GM18909 (cell line): ENCODE measurements at regions not wholly inside any gene's neighbourhood (a gene's known extent, or its start where the extent isn't known, plus 50 kb on each side); places are given as distances from the start of the nearest gene placed in this dataset.

Experiments used
- ATAC-seq: cut with Tn5 transposase; IDR thresholded peaks from one replicate; pipeline ENCODE4 v1.9.1; 2021; ENCODE audit warnings: mild to moderate bottlenecking; ENCODE audit not compliant: unreplicated experiment, poor library complexity

DNA sequence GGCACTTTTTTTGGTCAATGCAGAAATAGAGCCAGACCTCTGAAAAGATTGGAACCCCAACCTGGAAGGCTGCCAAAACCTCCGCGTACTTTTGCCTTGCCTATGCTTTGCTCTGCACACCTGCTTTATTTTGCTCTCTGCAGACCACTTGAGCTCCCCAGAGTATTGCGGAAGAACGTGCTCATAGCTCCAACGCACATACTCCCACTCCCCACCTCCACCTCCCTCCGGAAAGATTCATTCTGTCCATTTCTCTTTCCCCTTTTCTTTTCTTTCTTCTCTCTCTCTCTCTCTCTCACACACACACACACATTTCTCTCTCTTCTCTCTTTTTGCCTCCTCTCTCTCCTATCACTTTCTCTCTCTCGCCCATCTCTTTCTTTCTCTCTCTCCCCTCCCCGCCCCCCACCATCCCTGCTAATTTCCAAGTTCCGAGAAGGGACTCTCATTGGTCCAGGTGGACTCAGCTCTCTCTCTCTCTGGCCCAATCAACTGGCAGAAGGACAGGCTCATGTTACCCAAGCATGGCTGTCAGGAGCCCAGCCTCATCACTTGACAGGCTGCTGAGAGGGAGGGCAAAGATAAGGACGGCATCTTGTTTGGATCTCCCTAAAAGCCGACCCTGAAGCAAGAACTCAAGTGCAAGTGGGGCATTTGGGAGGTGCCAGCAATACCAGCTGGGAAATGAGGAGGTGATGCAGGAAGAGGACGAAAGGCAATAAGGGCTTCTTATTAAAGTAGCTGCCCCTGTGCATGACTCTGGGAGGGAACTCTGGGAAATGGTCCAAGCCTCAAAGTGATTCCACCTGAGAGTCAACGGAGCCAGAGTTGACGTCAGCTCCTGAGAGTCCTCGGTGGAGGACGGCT lies 246.1 kb downstream of the LY86 start:
- no peak for ATAC-seq

DNA sequence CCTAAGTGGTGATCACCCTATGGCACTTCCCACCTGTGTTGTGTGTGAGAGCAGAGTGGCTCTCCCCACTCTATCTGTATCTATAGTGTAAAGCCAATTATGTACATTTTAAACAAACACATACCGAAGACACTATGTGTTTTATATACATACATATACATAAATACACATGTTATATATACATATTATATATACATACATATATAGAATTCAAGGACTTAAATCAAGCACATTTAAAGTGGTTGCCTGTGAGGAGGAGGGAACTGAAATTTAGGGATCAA lies 246.6 kb downstream of the LY86 start:
- no peak for ATAC-seq

DNA sequence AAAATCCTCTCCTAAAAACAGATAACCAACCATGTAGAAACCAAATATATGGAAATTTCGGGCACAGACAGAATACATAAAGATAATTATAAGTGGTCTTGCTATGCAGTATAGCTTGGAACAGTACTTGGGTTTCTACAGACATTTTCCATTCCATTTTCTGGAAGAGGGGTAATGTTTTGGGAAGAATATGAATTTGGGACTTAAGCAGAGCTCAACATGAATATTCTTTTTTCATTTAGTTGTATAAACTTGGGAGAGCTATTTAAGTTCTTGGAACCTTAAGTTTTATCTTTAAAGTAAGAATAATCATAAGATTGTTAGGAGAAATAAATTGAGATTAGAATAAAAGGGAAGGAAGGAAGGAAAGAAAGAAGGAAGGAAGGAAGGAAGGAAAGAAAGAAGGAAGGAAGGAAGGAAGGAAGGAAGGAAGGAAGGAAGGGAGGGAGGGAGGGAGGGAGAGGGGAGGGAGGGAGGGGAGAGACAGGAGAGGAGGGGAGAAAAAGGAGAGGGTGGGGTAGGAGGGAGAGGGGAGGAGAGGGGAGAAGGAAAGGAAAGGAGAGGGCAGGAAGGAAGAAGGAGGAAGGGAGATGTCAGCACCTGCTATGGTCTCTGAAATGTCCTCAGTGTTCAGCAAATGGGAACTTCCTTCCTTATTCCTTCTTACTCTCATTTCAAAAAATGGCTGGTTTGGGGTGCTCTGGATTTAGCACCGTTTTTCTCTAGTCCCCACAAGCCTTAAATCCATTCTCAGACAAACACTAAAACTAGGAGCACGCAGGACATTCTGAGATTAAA lies 248.3 kb downstream of the LY86 start:
- ATAC-seq, result no peak

DNA sequence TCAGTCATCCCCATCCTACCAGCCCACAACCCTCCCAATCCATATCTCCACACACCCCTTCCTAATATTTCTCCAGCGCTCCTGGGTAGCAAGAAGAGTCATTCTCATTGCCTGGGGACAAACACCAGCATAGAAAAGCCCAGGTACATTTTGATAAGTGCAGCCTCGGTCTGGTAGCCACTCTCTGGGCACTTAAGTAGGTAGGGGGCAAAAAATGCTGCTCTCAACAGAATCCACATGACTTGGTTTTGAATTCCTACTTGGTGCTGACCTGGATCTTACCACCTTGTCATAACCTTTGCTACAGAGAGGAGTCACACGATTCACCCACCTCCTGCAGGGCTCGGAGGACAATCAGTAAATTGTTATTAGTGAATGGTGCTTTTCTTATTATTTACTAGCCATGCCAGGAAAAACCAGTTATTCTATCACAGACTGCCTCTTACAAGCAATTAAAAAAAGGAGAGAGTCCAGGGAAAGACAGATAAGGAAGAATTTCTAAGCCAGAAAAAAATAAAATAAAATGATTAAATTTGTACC lies 249.1 kb downstream of the LY86 start:
- ATAC-seq, result no peak

DNA sequence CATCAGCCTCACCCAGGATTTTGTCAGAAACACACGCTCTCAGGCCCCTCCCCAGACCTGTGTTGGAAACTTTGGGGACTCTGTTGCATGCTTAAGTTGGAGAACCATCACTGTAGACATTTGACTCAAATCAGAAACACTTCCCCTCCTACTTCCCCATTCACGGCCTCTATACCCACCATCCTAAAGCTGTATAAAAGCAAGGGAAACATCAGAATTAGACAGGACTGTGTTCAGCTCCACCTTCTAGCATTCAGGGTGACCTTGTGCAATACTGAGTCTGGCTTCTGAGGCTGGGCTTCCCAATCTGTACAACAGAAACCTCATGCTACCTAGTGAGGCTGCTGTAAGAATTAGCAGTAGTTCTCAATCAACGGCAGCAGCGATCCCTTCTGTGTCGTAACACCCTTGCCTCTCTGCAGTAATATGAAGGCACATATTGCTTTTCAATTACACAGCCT lies 252.3 kb downstream of the LY86 start:
- ATAC-seq, result peak; percentile 68

DNA sequence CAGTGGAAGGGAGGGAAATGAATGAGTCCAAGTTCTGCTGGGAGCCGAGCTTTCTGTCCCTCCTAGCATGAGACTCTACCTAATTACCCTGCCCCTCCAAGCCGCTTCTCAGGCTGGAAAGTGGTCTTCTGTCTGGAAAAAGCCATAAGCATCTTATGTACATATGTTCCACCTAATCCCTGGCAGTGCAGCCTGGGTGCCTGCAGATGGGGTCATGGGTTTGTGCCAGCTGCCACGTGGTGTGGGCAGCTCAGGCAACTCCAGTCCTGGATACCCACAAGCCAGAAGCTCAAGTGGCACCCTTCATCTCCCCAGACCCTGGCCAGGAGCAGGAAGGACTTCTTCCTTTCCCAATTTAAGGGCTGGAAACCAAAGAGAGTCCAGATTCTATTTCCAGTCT lies 253.1 kb downstream of the LY86 start:
- ATAC-seq, result no peak

DNA sequence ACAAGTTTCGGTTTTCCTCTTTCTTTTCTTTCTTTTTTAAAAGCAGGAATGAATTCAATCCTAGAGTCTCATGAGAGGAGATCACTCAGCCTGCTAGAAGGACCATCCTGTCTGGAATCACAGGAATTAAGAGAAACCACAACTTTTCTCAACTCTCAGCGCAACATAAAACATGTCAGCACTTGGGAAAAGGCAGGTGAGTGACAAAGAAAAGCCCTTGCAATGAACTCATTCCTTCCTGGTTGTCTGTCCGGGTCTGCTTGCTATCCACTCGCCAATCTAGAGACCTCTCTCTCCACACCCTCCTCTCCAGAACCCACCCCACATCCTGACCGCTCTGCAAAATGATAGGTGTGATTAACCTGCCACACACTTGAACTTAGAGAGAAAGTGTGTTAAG lies 253.8 kb downstream of the LY86 start:
- ATAC-seq, result no peak

DNA sequence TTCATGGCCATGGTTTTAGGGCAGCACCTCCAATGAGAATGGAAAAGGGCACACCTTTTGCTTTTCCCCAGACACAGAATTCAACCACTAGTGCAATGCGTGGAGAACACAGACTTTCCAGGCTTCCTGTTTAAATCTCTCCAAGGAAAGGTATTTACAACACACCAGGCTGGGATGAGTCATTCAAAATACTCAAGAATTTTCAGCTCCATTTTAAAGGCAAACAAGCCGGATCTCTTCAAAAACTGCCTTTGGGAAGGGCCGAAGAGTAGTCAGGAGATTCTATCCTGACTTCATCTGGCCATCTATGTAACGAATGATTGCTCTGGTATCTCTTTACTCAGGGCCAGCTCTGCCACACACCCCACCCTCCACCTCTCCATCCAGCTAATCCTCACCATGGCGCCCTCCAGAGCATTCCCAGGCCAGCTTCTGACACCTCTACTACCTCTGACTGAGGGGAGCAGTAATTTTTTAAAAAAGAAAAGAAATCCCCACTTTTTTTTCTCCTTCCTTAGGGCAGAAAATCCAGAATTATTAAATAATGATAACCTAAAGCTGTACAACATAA lies 254.6 kb downstream of the LY86 start:
- ATAC-seq, result no peak

DNA sequence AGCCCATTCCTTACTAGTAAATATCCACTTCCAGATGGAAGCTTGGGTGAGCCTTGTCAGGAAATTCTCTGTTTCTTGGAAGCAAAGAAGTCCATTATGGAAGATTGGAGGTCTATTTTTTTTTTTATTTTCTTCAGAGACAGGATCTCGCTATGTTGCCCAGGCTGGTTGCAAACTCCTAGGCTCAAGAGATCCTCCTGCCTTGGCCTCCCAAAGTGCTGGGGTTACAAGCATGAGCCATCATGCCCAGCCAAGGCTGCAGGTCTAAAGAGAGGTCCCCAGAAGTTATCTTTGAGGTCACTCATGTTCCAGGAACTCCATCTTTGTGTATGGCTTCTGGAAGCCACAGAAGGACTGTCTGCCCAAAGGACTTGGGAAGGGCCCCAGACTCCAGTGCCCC lies 255.3 kb downstream of the LY86 start:
- no peak for ATAC-seq

DNA sequence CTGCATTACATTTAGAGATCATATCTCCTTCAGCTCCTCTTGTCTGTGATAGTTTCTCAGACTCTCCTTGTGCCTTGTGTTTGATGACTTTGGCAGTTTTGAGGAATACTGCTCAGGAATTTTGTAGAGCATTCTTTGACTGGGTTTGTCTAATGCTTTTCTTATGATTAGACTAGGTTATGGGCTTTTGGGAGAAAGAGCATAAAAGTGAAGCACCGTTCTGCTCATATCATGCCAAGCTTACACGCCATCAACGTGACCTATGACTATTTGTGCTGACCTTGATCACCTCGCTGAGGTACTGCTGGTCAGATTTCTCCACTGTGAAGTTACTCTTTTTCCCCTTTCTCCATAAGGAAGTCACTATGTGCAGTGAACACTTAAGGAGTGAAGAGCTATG lies 256.0 kb downstream of the LY86 start:
- ATAC-seq, result no peak

DNA sequence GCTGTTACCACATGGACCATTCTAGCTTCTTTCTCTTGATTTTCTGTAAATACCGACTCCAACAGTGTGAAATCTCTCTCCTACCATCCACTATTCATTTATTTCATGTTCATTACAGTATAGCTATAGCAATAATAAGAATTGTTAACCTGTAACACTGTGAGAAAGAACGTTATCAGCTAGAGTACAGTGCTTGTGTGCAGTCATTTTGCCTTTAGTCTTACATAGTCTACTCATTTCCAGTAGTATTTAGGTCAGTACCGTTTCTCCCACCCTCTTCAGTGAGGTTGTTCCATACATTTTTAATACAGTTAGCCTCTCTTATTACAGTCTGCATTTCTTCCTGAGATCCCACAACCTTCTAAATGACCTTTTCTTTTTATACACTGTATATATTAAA lies 257.1 kb downstream of the LY86 start:
- ATAC-seq, result no peak

DNA sequence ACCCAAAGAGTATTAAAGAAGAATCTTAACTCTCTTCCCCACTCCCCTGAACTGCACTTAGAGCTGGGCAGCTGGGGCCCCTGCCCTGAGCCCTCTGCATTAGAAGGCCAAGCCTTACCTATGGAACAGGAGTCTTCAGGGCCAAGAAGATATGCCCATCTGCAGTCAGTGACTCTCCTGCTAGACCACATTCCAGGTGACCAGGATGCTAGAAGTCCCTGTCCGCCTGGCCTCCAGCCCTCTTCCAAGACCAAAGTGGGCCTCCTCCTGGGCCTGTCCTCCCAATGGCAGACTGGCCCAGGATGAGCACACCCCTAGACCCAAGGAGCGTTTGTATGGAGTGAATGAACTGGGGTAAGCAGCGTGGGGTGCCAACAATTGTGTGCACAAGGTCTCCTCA lies 259.1 kb downstream of the LY86 start:
- ATAC-seq, result no peak

DNA sequence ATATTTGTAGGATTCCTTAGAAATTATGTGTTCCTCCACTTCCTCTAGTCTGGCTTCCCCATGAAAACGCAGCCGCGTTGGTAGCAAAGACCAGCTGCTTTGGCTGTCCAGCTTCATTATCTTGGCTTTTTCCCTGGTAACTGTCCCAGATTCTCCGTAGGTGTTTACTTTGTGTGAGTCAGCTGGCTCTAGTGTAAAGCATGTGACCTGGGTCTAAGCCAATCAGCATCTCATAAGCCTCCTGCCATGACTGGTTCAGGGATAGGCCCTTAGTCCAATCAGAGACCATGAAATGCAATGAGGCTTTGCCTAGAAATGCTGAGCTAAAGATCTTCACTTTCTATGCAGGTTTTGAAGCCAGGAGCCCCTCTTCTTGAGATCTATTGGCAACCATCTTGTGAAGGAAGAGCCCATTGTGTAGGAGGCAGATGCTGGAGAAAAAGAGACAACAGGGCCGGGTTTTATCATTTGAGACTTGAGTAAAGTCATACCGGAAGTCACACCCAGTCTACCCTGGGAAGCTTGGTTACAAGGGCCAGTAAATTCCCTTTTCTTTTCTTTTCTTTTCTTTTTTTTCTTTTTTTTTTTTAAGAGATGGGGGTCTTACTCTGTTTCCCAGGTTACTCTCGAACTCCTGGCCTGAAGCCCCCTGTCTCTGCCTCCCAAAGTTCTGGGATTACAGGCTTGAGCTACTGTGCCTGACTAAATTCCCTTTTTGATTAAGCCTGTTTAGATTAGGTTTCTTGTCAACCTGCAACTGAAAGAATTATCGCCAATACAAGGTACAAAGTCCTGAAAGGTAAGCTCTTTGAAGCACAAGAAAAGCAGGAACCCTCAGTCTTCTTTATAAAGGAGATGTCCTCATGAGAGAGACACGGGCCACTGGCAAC lies 256.5 kb upstream of the RREB1 start:
- ATAC-seq, result no peak

DNA sequence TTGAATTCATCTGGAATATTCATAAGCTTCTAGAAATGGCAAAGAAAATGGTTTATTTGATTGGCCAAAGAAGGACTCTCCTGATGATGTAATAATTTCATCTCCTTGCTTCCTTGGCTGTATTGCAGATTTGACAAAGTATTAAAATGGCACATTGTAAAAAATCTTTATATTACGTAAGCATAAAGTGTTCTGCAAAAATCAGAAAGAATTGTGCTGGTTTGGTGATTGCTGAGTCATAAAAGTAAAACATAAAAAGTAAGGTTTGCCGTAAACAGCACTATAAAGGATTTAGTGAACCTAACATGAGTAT lies 255.9 kb upstream of the RREB1 start:
- no peak for ATAC-seq

DNA sequence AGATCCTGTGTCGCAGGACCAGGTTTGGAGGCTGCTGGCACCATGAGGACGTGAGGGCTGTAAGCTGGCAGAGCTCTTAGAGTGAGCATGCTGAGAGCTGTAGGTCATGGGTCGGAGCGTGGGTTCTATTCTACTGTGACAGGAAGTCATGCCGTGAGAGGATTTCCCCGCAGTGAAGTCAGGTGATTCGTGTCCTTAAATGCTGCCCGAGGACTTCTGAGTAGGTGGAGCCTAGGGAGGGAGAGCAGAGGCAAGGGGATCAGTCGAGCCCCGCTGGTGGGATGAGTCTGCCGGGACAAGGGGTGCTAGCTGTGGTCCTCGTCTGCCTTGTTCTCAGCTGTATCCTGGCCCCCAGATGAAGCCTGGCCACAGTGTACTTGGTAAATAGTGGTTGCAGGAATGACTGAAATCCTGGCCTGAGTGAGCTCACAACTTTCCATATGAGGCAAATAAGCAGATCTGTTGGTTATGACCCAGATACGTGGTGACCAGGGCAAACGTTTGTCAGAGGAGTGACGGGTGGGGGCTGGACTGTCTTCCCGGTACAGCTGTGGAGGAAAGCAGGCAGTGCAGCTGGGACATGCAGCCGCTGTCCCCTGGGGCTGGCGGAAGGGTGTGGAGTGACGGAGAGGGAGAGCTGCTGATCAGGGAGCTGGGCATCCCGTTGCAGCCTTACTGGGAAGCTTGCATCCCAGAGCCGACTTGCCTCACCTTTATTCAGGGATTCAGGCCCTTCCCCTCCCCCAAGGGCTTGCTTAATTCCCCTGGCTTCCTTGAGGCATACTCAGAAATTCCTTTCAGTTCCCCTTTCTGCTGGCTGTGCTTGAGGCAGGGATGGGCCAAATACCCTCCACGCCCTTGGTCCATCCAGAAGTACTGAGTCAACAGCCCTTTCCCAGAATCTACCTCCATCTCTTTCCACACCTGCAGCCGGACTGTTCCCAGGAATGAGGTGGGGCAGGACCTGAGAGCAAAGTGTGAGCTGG lies 250.9 kb upstream of the RREB1 start:
- peak; percentile 87 for ATAC-seq

DNA sequence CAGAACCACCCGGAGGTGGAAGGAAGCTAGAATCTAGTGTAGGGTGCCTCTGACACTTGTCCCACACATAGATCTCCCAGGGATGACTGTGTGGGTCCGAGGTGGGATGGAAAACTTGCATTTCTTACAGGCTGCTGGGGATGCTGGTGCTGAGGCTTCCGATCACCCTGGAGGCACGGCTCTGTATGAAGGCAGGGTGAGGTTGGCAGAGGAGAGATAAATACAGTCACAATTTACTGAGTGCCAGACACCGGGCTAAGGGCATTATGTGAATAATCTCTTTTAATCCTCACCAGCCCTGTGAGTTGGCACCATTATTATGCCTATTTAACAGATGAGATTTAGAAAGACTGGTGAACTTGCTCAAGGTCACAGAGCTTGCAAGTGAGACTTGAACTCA lies 250.2 kb upstream of the RREB1 start:
- ATAC-seq, result no peak

DNA sequence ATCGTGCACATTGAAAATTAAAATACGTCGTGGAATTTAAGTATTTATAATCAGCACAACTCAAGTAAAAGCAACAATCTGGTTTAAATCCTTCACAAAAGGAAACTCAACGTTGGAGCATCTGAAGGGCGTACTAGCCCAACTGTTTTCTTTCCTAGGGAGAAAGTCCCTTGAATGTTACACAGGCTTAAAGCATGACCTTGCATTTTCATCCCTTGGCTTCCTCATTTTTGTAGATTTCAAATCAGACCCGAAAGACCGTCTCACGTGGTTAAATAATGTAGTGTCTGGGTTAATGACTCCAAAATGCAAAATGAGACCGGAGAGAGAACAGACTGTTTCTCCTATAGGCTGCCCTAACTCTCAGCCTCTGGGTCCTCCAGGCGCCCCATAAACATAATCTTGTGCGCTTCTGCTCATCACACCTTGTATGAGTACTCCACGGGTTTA lies 249.2 kb upstream of the RREB1 start:
- no peak for ATAC-seq

DNA sequence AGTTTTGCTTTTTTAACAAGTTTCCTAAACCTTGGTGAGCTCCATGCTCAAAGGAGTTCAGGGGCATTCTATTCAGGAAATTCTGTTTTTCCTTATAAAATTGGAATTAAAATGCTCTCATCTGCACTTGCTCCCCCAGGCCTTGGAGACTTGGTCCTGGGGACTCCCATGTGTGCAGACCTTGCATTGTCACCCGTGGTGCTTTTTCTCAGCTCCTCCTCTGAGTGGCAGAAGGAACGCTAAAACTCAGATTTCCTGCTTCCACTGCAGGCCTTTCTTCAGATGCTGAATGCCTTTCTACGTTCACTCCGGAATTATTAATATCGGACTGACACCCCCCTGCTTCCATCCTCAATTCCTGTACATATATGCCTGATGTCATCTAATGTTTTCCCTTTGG lies 248.7 kb upstream of the RREB1 start:
- no peak for ATAC-seq

DNA sequence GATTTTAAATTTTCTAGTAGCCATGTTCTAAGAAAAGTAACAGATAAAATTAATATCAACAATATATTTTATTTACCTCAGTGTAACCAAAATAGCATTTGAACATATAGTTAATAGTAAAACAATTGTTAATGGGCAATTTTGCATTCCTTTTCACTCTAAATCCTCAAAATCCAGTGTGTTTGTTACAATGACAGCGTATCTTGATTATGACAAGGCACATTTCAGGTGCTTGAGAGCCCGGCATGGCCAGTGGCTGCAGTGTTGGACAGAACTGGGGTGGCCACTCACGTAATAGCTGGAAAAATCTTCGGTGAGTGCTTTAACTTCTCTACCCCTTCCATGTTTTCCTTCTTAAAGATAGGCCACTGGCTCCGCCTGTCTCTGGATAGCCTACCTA lies 248.0 kb upstream of the RREB1 start:
- no peak for ATAC-seq
